H9 (cell line): ENCODE measurements at regions not wholly inside any gene's neighbourhood (a gene's known extent, or its start where the extent isn't known, plus 50 kb on each side); places are given as distances from the start of the nearest gene placed in this dataset.
A peak's percentile ranks its signal among the peaks of the same experiment; 100 is the strongest.

Source experiments
- DNase-seq: peaks from one replicate; pipeline ENCODE4 v3.0.0-alpha.2; 2017
- H2AFZ ChIP-seq: one replicate; pipeline ENCODE4 v1.6.1; 2013; ENCODE audit warnings: mild to moderate bottlenecking, low read length, control low read depth, moderate library complexity
- H2AK5ac ChIP-seq: 2 replicates; pipeline ENCODE4 v1.6.1; 2013; ENCODE audit warnings: low read length, control low read depth, mixed read lengths; ENCODE audit not compliant: insufficient read length
- H2BK120ac ChIP-seq: one replicate; pipeline ENCODE4 v1.6.1; 2013; ENCODE audit warnings: low read depth, mild to moderate bottlenecking, low read length, control low read depth, inconsistent platforms; ENCODE audit not compliant: poor library complexity, severe bottlenecking
- H2BK12ac ChIP-seq: 2 replicates; pipeline ENCODE4 v1.6.1; 2013; ENCODE audit warnings: low read length, control low read depth, mixed read lengths, low read depth; ENCODE audit not compliant: insufficient read length
- H2BK15ac ChIP-seq: 2 replicates; pipeline ENCODE4 v1.6.1; 2013; ENCODE audit warnings: low read depth, low read length, control low read depth
- H2BK20ac ChIP-seq: one replicate; pipeline ENCODE4 v1.6.1; 2013; ENCODE audit warnings: low read depth, mild to moderate bottlenecking, low read length, control low read depth, inconsistent platforms; ENCODE audit not compliant: poor library complexity, severe bottlenecking
- H2BK5ac ChIP-seq: 2 replicates; pipeline ENCODE4 v1.6.1; 2013; ENCODE audit warnings: low read length, control low read depth, mixed read lengths; ENCODE audit not compliant: insufficient read length
- H3K14ac ChIP-seq: 2 replicates; pipeline ENCODE4 v1.6.1; 2013; ENCODE audit warnings: low read length, control low read depth; ENCODE audit not compliant: insufficient read depth
- H3K18ac ChIP-seq: 2 replicates; pipeline ENCODE4 v1.6.1; 2013; ENCODE audit warnings: low read depth, mild to moderate bottlenecking, mixed read lengths, low read length, control low read depth; ENCODE audit not compliant: insufficient read length
- H3K23ac ChIP-seq: 2 replicates; pipeline ENCODE4 v1.6.1; 2013; ENCODE audit warnings: low read length, control low read depth, mixed read lengths, low read depth; ENCODE audit not compliant: insufficient read length
- H3K23me2 ChIP-seq: 2 replicates; pipeline ENCODE4 v1.6.1; 2013; ENCODE audit warnings: low read depth, mild to moderate bottlenecking, mixed read lengths, low read length, control low read depth; ENCODE audit not compliant: insufficient read length, poor library complexity, severe bottlenecking
- H3K27ac ChIP-seq: 2 replicates; pipeline ENCODE4 v1.5.1; 2013; ENCODE audit warnings: low read length, control low read depth, mixed read lengths, low read depth; ENCODE audit not compliant: insufficient read length
- H3K27me3 ChIP-seq: 2 replicates; pipeline ENCODE4 v1.6.1; 2013; ENCODE audit warnings: low read length, control low read depth, inconsistent platforms; ENCODE audit not compliant: insufficient read depth
- H3K4ac ChIP-seq: 2 replicates; pipeline ENCODE4 v1.6.1; 2013; ENCODE audit warnings: low read depth, mild to moderate bottlenecking, control low read depth, inconsistent platforms, low read length, moderate library complexity
- H3K4me1 ChIP-seq: 2 replicates; pipeline ENCODE4 v1.6.1; 2013; ENCODE audit warnings: low read length, control low read depth, inconsistent platforms; ENCODE audit not compliant: insufficient read depth
- H3K4me2 ChIP-seq: 2 replicates; pipeline ENCODE4 v1.6.1; 2013; ENCODE audit warnings: low read length, control low read depth, mixed read lengths; ENCODE audit not compliant: insufficient read length, insufficient read depth
- H3K56ac ChIP-seq: 2 replicates; pipeline ENCODE4 v1.6.1; 2013; ENCODE audit warnings: low read depth, mild to moderate bottlenecking, mixed read lengths, low read length, control low read depth; ENCODE audit not compliant: insufficient read length
- H3K79me1 ChIP-seq: 2 replicates; pipeline ENCODE4 v1.6.1; 2013; ENCODE audit warnings: low read depth, mild to moderate bottlenecking, moderate library complexity, low read length, control low read depth, inconsistent platforms; ENCODE audit not compliant: insufficient read depth, poor library complexity, severe bottlenecking
- H3K79me2 ChIP-seq: 2 replicates; pipeline ENCODE4 v1.6.1; 2013; ENCODE audit warnings: low read length, control low read depth, inconsistent platforms; ENCODE audit not compliant: insufficient read depth
- H3K9ac ChIP-seq: 2 replicates; pipeline ENCODE4 v1.6.1; 2013; ENCODE audit warnings: low read length, control low read depth, mixed read lengths; ENCODE audit not compliant: insufficient read length; ENCODE audit errors: extremely low read depth
- H3K9me3 ChIP-seq: one replicate; pipeline ENCODE4 v1.6.1; 2013; ENCODE audit warnings: low read depth, low read length, inconsistent platforms; ENCODE audit not compliant: control insufficient read depth
- H3T11ph ChIP-seq: one replicate; pipeline ENCODE4 v1.6.1; 2013; ENCODE audit warnings: mild to moderate bottlenecking, low read length, control low read depth, inconsistent platforms
- H4K20me1 ChIP-seq: one replicate; pipeline ENCODE4 v1.6.1; 2013; ENCODE audit not compliant: control insufficient read depth, insufficient read length, insufficient read depth
- H4K5ac ChIP-seq: 2 replicates; pipeline ENCODE4 v1.6.1; 2013; ENCODE audit warnings: low read depth, mild to moderate bottlenecking, mixed read lengths, low read length, control low read depth; ENCODE audit not compliant: insufficient read length
- H4K8ac ChIP-seq: replicated peaks from 2 replicates; pipeline ENCODE4 v1.6.1; 2013; ENCODE audit warnings: low read length, control low read depth, mixed read lengths, low read depth; ENCODE audit not compliant: insufficient read length
- H4K91ac ChIP-seq: 2 replicates; pipeline ENCODE4 v1.6.1; 2013; ENCODE audit warnings: low read depth, mild to moderate bottlenecking, moderate library complexity, mixed read lengths, low read length, control low read depth; ENCODE audit not compliant: insufficient read length
- H3K27ac Mint-ChIP-seq, 3 experiments: 2 replicates in 2 of 3; 3 replicates in 1 of 3; pipeline ENCODE4 v1.8.0; 2020 to 2021; ENCODE audit warnings: mixed read lengths in 3 of 3, mild to moderate bottlenecking in 1 of 3, moderate library complexity in 1 of 3
- H3K27me3 Mint-ChIP-seq: 2 replicates; pipeline ENCODE4 v1.8.0; 2021; ENCODE audit warnings: low read depth, mild to moderate bottlenecking, moderate library complexity, mixed read lengths
- H3K36me3 Mint-ChIP-seq, 3 experiments: 2 replicates in 2 of 3; 3 replicates in 1 of 3; pipeline ENCODE4 v1.8.0; 2020 to 2021; ENCODE audit warnings: low read depth in 3 of 3, mixed read lengths in 3 of 3; ENCODE audit not compliant: insufficient read depth in 1 of 3
- H3K4me1 Mint-ChIP-seq, 2 experiments: 2 replicates each; pipeline ENCODE4 v1.8.0; 2020; ENCODE audit warnings: mixed read lengths in 2 of 2
- H3K4me3 Mint-ChIP-seq, 2 experiments: 2 replicates in 1 of 2; 3 replicates in 1 of 2; pipeline ENCODE4 v1.8.0; 2020 to 2021; ENCODE audit warnings: mild to moderate bottlenecking in 2 of 2, mixed read lengths in 2 of 2, moderate library complexity in 1 of 2
- H3K9me3 Mint-ChIP-seq, 2 experiments: 2 replicates in 1 of 2; 3 replicates in 1 of 2; pipeline ENCODE4 v1.8.0; 2020; ENCODE audit warnings: mild to moderate bottlenecking in 2 of 2, mixed read lengths in 2 of 2, moderate library complexity in 1 of 2
- CTCF ChIP-seq: fragments of 200-600 bp; sonication (generic); conservative IDR thresholded peaks from 3 replicates; pipeline ENCODE4 v1.8.0; 2021; ENCODE audit warnings: antibody characterized with exemption, mild to moderate bottlenecking
- WGBS: extraction: QIAGEN DNeasy Blood & Tissue Kit; methylation state at CpG from one replicate; pipeline ENCODE4 v1.1.7; 2013; ENCODE audit warnings: missing lambda C conversion rate, low lambda C conversion rate, mixed read lengths; ENCODE audit not compliant: insufficient read length; ENCODE audit errors: extremely low coverage; 5-methylcytosine and 5-hydroxymethylcytosine counted together

GRCh38 chr10:128421371-128422160 is 295.3 kb upstream of the MKI67 start:
- Histone ChIP-seq H3K4me1 (no peaks in the 10 kb centered on the region), H3K9ac (no peak overlapping the region), H2AFZ (no peak overlapping the region), H3K4me2 (no peak overlapping the region), H4K5ac (no peak overlapping the region), H3T11ph (no peak overlapping the region), H2BK15ac (no peak overlapping the region), H2BK5ac (no peak overlapping the region), H3K27me3 (no peaks in the 10 kb centered on the region), H3K18ac (no peak overlapping the region), H3K14ac (no peak overlapping the region), H2AK5ac (no peak overlapping the region), H3K56ac (no peak overlapping the region), H3K23me2 (no peaks in the 10 kb centered on the region), H3K9me3 (no peaks in the 10 kb centered on the region), H3K79me1 (no peaks in the 10 kb centered on the region), H3K4ac (no peak overlapping the region), H4K8ac (no peak overlapping the region), H3K27ac (no peak overlapping the region), H4K20me1 (no peaks in the 10 kb centered on the region), H4K91ac (no peak overlapping the region), H2BK20ac (no peak overlapping the region), H2BK12ac (no peak overlapping the region), H2BK120ac (no peak overlapping the region), H3K79me2 (no peaks in the 10 kb centered on the region), H3K23ac (no peak overlapping the region)
- Mint-ChIP-seq H3K4me3 (no peak overlapping the region), H3K9me3 (no peaks in the 10 kb centered on the region), H3K27me3 (no peaks in the 10 kb centered on the region; the same call in 1 of the 2 replicates), H3K36me3 (no peaks in the 10 kb centered on the region), H3K27ac (0 out of 7 replicates have a peak overlapping the region, but pooled peaks of 1 of the 3 experiments have one; percentile 1), H3K4me1 (no peaks in the 10 kb centered on the region)
- no CpG with 5 or more reads among the region's 9 CpGs for WGBS
- no peak for DNase-seq
- TF ChIP-seq CTCF = no peak
